ENCODE measurements at regions not wholly inside any gene's neighbourhood (a gene's known extent, or its start where the extent isn't known, plus 50 kb on each side); places are given as distances from the start of the nearest gene placed in this dataset.

DNA sequence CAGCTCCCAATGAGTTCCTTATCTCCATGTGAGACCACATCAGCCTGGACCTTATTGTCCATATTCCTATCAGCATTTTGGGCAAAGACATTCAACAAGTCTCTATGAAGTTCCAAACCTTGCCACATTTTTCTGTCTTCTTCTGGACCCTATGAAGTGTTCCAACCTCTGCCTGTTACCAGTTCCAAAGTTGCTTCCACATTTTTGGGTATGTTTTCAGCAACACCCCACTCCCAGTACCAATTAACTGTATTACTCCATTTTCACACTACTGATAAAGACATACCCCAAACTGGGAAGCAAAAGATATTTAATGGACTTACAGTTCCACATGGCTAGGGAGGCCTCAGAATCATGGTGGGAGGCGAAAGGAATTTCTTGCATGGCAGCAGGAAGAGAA lies 548.5 kb downstream of the CHSY3 start:
- no peak for TF ChIP-seq POLR2AphosphoS5 (IDR thresholded peaks at IDR 0.05; ENCODE audit: borderline replicate concordance, low read depth, low read length)
- no peak for TF ChIP-seq EZH2 (IDR thresholded peaks at IDR 0.05)
